ENCODE measurements at regions not wholly inside any gene's neighbourhood (a gene's known extent, or its start where the extent isn't known, plus 50 kb on each side); places are given as distances from the start of the nearest gene placed in this dataset.
A peak's percentile ranks its signal among the peaks of the same experiment; 100 is the strongest.

- TF ChIP-seq CTCF (IDR thresholded peaks at IDR 0.05) = no peak
- Histone ChIP-seq H3K4me1 (peaks cover 19% of the 10 kb centered on the region), H3K27me3 (no peaks in the 10 kb centered on the region), H3K4me3 (peak overlapping the region in 1 of 2 donors; percentile 28), H3K27ac (no peak overlapping the region), H3K36me3 (no peaks in the 10 kb centered on the region), H3K9me3 (no peaks in the 10 kb centered on the region)
- DNase-seq (ENCODE audit: extremely low spot score in 2 of 2) = no peak
- intact Hi-C loops (cut with DNase I) = no loop called here
Measured at GRCh38 chr11:121367001-121367843, 74.7 kb downstream of the SC5D start.

- no peaks in the 10 kb centered on the region for H3K27me3 ChIP-seq
- H3K4me1 ChIP-seq = peaks cover 19% of the 10 kb centered on the region
- intact Hi-C loops (cut with DNase I) = no loop called here
- H3K36me3 ChIP-seq = no peaks in the 10 kb centered on the region
- no peak overlapping the region for H3K27ac ChIP-seq
- DNase-seq (ENCODE audit: extremely low spot score in 2 of 2) = no peak
- no peaks in the 10 kb centered on the region for H3K9me3 ChIP-seq
- H3K4me3 ChIP-seq = peak overlapping the region in 1 of 2 donors; percentile 28
- TF ChIP-seq POLR2A (IDR thresholded peaks at IDR 0.05) (no peak), CTCF (IDR thresholded peaks at IDR 0.05) (no peak), POLR2AphosphoS5 (IDR thresholded peaks at IDR 0.05; ENCODE audit: insufficient read depth in 1 of 2, low read depth in 1 of 2) (no peak)
Measured at GRCh38 chr11:121367844-121368225, 75.3 kb downstream of the SC5D start.

DNA sequence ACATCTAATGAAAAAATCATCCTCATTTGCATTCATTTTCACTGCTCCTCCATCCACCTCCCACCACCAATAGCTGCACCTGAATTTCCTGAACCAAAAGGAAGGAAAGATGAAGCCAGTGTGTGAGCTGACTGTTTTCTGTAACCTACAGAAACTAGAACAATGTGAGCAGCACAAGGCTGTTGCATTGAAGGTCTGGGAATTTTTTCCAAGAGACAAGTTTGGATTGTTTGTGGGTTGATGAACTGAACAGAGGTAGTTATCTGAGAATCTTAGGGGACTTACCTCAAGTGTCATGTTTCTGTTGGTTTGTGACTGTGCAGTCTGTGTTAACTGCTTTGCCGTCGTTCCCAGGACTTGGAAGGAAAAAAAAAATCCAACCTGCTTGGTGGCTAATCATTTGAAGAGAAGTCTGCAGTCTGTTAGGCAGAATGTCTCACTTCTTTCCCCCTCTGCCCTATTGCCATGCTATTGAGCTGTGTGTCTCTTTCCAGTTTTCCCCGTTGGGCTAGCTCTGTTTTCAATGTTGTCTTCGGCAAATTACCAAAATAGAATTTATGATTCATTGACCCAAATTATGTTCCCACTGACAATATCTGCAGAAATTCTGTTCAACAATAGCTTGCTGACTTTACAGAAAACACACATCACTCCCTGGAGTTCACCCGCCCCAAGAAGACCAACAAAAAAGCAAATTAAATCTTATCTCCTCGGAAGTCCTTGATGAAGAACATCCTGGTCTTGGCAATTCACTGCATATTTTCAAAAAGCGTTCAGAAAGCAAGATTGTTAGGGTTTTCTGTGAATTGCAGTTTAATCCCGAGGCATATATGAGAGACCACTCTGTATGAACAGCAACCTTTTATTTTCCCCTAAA lies 76.0 kb downstream of the SC5D start:
- Histone ChIP-seq H3K36me3 (no peaks in the 10 kb centered on the region), H3K9me3 (no peaks in the 10 kb centered on the region), H3K4me3 (no peak overlapping the region), H3K4me1 (peaks cover 19% of the 10 kb centered on the region), H3K27ac (no peak overlapping the region), H3K27me3 (no peaks in the 10 kb centered on the region)
- DNase-seq (ENCODE audit: extremely low spot score in 2 of 2) = no peak
- no peak for TF ChIP-seq POLR2AphosphoS5 (IDR thresholded peaks at IDR 0.05; ENCODE audit: insufficient read depth in 1 of 2, low read depth in 1 of 2)
- TF ChIP-seq POLR2A (IDR thresholded peaks at IDR 0.05) = no peak
- no peak for TF ChIP-seq CTCF (IDR thresholded peaks at IDR 0.05)
- intact Hi-C loops (cut with DNase I) = no loop called here

- intact Hi-C loops (cut with DNase I) = no loop called here
- H3K4me3 ChIP-seq = no peak overlapping the region
- H3K36me3 ChIP-seq = no peaks in the 10 kb centered on the region
- no peaks in the 10 kb centered on the region for H3K9me3 ChIP-seq
- no peak for TF ChIP-seq POLR2A (IDR thresholded peaks at IDR 0.05)
- TF ChIP-seq POLR2AphosphoS5 (IDR thresholded peaks at IDR 0.05; ENCODE audit: insufficient read depth in 1 of 2, low read depth in 1 of 2) = no peak
- TF ChIP-seq CTCF (IDR thresholded peaks at IDR 0.05) = no peak
- DNase-seq (ENCODE audit: extremely low spot score in 2 of 2) = no peak
- H3K27ac ChIP-seq = no peak overlapping the region
- H3K27me3 ChIP-seq = no peaks in the 10 kb centered on the region
- peaks cover 19% of the 10 kb centered on the region for H3K4me1 ChIP-seq
Measured at GRCh38 chr11:121369366-121369765, 76.8 kb downstream of the SC5D start.

DNA sequence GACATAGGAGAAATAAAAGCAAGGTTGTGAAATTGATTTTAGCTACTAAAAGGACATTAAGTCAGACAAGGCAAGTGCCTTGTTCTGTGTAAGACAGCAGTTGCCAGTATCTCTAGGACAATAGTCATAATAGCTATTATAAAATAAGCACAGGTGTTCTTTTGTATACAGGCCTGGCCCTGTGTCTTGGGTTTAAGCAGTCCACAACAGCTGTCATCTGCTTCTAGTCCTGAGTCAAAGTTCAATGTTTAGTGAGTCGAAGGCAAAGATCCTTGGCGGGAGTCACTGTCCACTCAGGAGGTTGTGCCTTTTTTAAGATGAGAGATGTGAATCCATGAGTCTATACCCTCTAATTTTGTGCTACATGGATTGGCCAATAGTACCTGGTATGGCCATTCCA lies 79.5 kb downstream of the SC5D start:
- Histone ChIP-seq H3K4me1 (peaks cover 19% of the 10 kb centered on the region), H3K27ac (no peak overlapping the region), H3K9me3 (no peaks in the 10 kb centered on the region), H3K27me3 (no peaks in the 10 kb centered on the region), H3K36me3 (no peaks in the 10 kb centered on the region), H3K4me3 (no peak overlapping the region)
- intact Hi-C loops (cut with DNase I) = no loop called here
- no peak for DNase-seq (ENCODE audit: extremely low spot score in 2 of 2)
- TF ChIP-seq POLR2AphosphoS5 (IDR thresholded peaks at IDR 0.05; ENCODE audit: insufficient read depth in 1 of 2, low read depth in 1 of 2) = no peak
